HG02840 (cell line): ENCODE measurements at regions not wholly inside any gene's neighbourhood (a gene's known extent, or its start where the extent isn't known, plus 50 kb on each side); places are given as distances from the start of the nearest gene placed in this dataset.

ENCODE experiments used
- ATAC-seq: cut with Tn5 transposase; IDR thresholded peaks from one replicate; pipeline ENCODE4 v1.9.1; 2021; ENCODE audit warnings: mild to moderate bottlenecking, moderate library complexity, moderate number of reproducible peaks; ENCODE audit not compliant: unreplicated experiment, low FRiP score

GRCh38 chr11:123378096-123378495 is 52.0 kb upstream of the GRAMD1B start:
- no peak for ATAC-seq

DNA sequence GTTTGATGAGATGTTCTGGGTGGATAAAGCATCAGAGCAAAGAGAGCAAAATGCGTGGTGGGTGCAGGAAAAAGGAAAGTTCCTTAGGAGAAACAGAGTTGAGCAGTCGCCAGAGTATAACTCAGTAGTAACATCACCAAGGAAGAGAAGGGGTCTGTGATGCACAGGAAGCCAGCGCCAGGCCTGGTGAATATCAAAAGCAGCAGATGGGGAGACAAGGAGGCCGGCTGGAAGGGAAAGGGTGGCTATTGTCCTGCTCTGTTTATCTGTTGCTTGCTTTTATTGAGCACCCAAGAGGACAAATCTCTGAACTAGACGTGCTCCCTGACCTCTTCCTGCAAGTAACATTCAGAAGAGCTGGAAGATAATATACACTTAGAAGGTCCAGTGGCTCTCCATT is 52.7 kb upstream of the GRAMD1B start:
- no peak for ATAC-seq

DNA sequence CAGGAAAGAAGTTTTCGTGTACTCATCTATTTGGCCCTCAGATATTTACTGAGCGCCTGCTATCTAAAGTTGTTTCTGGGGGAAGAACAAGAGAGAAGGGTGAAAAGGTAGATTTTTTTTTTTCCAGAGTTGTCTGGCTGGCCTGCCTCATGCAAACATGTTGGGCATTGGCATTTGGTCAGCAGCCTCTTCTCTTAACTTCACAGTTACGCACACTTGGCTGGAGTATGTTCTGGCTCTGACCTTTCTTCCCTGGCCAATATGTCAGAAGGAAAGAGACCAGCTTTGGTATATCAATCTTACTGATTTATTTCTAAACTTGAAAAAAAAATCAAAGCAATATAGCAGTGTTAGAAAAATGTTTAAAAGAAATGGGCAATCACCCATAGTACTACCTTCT is 54.2 kb upstream of the GRAMD1B start:
- no peak for ATAC-seq

DNA sequence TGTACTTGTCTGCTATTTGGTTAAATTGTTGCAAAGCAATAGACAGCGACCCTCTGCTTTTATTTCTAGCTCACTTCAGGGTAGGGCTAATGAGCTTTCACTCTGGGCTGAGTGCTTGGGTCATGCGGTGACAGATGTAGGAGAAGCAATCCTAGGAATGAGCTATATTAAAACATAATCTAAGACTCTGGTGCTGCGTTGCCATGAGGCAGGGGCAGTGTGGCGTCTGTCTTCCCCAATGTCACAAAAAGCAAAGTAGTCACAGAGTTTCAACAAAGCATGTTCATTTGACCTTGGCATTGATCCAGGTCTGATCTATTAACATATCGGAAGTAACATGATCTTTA is 55.5 kb upstream of the GRAMD1B start:
- no peak for ATAC-seq

DNA sequence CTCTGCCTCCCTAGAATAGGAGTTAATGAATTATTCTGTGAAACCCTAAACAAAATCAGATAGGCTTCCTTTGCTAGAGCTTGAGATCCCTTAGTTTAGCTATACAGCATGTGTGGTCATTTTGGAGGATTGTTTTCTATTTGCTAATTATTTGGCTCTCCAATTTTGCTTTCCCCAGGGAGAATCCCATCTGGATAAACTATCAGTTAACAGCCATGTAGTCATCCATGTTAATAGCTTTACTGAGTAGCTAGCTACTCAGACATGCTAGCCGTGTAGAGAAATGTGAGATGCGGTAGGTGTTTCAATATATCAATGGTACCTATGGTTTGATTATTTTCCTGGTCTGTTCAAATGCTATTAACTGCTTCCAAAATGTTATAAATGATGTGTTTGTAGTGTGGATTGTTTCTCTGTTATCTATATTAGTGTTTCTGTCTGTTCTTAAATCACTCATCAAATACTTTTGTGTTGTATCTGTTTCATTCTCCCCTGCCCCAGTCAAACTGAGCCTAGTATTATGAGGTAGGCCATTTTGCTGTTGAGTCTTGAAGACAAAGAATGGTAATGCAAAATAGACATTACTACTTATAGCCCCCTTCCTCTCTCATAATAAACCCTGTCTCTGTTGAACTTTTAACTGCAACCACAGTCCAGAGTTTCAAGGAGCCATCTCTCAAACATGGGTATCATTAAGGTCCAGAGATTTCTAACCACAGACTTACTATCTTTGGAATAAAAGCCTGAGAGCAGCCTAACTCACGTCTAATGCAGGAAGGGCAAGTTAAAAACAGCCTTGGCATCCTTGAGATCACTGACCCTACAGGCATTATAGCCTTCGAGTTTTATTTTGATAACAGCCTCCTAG is 56.1 kb upstream of the GRAMD1B start:
- no peak for ATAC-seq

GRCh38 chr11:123371506-123372297 is 58.4 kb upstream of the GRAMD1B start:
- no peak for ATAC-seq

DNA sequence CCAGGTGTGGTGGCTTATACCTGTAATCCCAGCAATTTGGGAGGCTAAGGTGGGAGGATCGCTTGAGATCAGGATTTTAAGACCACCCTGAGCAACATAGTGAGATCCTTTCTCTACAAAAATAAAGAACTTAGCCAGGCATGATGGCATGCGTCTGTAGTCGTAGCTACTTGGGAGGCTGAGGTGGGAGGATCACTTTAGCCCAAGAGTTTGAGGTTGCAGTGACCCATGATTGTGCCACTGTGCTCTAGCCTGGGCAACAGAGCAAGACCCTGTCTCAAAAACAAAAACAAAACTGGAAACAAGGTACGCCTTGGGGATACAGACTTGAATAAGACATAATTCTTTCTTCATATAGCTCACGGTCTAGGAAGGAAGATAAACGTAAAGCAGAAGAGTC is 63.1 kb upstream of the GRAMD1B start:
- no peak for ATAC-seq

GRCh38 chr11:123365955-123366354 is 64.1 kb upstream of the GRAMD1B start:
- no peak for ATAC-seq

DNA sequence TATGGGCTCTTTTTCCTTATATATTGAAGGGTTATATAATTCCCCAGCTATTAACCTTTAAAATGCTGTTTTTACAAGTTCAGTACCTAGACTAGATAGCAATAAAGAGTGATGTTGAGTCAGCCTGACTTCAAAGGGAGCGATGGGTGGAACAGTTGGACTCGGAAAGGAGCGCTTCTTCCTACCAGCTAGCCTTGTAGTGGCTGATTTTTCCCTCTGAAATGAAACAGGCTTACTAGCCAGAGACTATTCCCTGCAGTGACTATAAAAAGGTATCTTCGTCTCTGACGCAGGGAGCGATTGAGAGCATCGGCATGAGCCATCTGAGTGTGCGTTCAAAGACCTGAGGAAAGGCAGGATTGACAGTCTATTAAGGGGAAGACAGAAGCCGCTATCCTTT is 66.0 kb upstream of the GRAMD1B start:
- ATAC-seq = no peak

DNA sequence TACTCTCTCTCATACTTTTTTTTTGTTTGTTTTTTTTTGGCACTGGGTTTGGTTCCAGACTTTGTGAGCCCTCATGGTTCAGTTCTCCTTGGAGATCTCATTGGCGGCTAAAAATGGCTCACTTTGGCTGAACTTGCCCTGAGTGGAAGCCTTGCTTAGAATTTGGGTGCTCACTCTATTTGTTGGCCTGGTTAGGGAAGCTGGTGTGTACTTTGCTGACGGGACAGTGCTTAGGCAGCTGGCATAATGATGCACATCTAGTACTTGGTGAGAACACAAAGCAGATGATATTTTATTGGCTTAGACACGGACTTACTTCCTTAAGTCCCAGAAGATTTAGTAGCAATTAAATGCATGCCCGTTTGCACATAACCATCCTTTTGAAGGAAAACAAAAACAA is 66.5 kb upstream of the GRAMD1B start:
- ATAC-seq = no peak

DNA sequence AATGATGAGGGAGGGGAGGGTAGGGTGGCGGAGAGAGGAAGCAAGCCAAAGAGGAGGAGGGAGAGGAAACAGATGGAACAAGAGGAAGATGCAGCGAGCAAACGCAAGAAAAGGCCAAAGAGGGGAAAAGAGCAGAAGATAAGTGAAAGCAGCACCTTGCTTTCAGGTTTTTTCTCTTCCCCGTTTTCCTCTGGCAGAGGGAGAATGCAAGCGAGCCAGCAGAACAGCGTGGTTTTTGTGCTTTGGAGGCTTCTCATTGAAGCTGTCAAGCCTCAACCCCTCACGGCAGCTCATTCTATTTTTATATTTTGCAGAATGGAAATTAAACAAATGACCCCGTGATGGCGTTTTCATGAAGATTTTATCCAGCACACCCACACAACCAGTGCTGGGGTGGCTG is 67.1 kb upstream of the GRAMD1B start:
- ATAC-seq = no peak

DNA sequence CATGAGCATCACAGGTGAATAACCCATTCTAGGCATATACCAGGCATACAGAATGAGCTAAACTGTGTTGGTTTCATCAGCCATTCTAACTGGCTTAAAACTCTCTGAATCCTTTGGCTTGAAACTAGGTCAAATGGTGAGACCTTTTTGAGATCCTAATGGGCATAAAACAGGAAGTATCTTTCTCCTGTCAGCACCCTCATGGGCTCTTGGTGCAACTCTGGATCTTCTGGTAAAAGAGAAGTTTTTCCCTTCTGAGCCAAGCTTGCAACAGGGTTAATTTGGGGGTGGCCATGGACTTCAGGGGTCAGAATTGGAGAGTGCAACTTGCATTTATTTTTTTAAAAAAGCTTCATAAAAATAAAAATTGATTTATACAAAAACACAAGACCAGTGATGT is 67.9 kb upstream of the GRAMD1B start:
- no peak for ATAC-seq

DNA sequence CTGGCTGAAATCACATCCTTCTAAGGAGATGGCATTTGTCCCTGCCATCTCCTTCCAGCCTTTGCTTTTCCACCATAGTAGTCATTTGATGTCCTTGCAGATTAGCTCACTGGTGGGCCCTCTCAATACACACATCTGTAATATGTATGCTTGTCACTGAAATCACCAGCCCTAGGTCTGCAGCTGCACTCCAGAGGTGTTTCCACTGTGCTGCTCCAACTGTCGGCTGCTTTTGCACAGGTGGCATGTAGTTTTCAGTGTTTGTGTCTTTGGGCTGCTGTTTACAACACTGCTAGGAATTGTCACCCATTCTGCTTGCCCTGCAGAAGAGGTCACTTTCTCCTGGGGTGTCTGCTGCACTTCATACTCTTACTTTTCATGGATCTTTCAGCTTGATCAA is 69.0 kb upstream of the GRAMD1B start:
- no peak for ATAC-seq

DNA sequence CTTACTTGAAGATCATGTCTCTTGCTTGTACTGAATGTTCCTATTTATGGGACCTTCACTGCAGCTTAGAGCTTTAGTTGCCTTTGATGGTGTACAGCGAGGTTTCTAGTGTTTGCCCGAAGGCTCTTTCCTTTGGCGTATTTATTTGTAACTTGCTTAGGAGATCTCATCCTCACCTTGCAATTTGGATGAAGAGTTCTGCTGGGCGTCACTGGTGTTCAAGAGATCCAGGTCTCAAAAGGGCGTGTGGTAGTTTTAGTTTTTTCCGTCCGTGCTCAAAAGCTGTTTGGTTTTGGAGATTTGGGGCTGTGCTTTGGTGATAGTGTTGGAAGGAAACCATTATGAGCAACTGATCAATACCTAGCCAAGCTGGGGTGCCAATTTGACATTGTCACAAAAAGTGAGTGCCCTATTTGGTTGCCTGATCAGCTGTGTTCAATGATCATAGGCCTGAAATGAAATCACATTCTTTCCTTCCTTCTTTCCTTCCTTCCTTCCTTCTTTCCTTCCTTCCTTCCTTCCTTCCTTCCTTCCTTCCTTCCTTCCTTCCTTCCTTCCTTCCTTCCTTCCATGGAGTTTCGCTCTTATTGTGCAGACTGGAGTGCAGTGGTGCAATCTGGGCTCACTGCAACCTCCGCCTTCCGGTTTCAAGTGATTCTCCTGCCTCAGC is 69.7 kb upstream of the GRAMD1B start:
- ATAC-seq = no peak

- no peak for ATAC-seq
Measured at GRCh38 chr11:123357990-123358827, 71.9 kb upstream of the GRAMD1B start.

DNA sequence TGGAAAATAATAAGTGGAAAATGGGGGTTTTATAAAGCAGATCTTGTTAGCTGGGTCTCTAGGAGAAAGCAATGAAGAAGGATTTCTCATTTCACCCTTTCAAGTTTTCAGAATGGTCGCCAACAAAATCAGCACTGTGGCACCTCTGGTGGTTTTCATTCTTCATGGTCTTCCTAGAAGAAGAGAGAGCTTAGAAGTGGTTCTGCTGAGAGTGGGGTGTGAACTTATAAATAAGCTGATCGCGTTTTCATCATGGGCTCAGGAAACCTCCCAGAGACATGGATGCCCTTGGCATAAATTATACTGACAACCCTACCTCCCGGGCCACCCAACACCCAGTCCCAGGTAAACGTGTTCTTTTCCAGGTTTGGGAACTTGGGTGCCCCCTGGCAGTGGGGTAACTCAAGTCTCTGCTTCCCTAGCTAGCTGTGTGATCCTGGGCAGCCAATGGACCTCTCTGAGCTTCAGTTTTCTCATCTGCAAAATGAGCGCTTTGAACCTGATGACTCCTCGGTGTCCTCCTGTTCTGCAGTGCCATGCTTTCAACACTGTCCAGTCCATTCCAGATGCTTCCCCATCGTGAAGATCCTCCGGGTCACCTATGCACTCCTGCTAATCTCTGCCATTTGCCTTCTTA is 72.6 kb upstream of the GRAMD1B start:
- ATAC-seq = no peak

- ATAC-seq = no peak
Measured at GRCh38 chr11:123356539-123356938, 73.5 kb upstream of the GRAMD1B start.

- no peak for ATAC-seq
Measured at GRCh38 chr11:123354371-123354975, 75.6 kb upstream of the GRAMD1B start.

GRCh38 chr11:123351375-123351774 is 78.7 kb upstream of the GRAMD1B start:
- ATAC-seq = no peak

- ATAC-seq = no peak
Measured at GRCh38 chr11:123349382-123349781, 80.7 kb upstream of the GRAMD1B start.
